GM19240 (cell line): ENCODE measurements at regions not wholly inside any gene's neighbourhood (a gene's known extent, or its start where the extent isn't known, plus 50 kb on each side); places are given as distances from the start of the nearest gene placed in this dataset.
"Not testable (repeated sequence)": the region's sequence is repeated elsewhere in the genome, so short reads cannot be mapped to it uniquely, and the experiment has no call there.

Source experiments
- DNase-seq: peaks from one replicate; pipeline ENCODE4 v3.0.0; 2011; ENCODE audit warnings: low spot score; ENCODE audit not compliant: insufficient read length

- DNase-seq: no peak
These were observed 380.3 kb downstream of the NYAP2 start for GRCh38 chr2:225779829-225780228.

GRCh38 chr2:225773148-225773547, 373.6 kb downstream of the NYAP2 start:
- no peak for DNase-seq

GRCh38 chr2:225771701-225772100, 372.2 kb downstream of the NYAP2 start:
- DNase-seq: no peak

- DNase-seq: no peak
These were observed 369.2 kb downstream of the NYAP2 start for GRCh38 chr2:225768741-225769140.

- no peak for DNase-seq
These were observed 366.9 kb downstream of the NYAP2 start for GRCh38 chr2:225766431-225766830.

- DNase-seq: no peak
These were observed 366.3 kb downstream of the NYAP2 start for GRCh38 chr2:225765820-225766219.

GRCh38 chr2:225764346-225764745, 364.8 kb downstream of the NYAP2 start:
- DNase-seq: no peak

GRCh38 chr2:225763711-225764110, 364.2 kb downstream of the NYAP2 start:
- no peak for DNase-seq

GRCh38 chr2:225761396-225761795, 361.9 kb downstream of the NYAP2 start:
- no peak for DNase-seq

- no peak for DNase-seq
These were observed 357.7 kb downstream of the NYAP2 start for GRCh38 chr2:225757248-225757647.

- no peak for DNase-seq
These were observed 356.7 kb downstream of the NYAP2 start for GRCh38 chr2:225756198-225756597.

- DNase-seq: no peak
These were observed 349.1 kb downstream of the NYAP2 start for GRCh38 chr2:225748609-225749008.

- DNase-seq: not testable (repeated sequence)
These were observed 344.5 kb downstream of the NYAP2 start for GRCh38 chr2:225743996-225744395.

- DNase-seq: no peak
These were observed 343.0 kb downstream of the NYAP2 start for GRCh38 chr2:225742487-225742886.

GRCh38 chr2:225740086-225740485, 340.6 kb downstream of the NYAP2 start:
- no peak for DNase-seq

GRCh38 chr2:225739328-225739727, 339.8 kb downstream of the NYAP2 start:
- no peak for DNase-seq

GRCh38 chr2:225738735-225739134, 339.2 kb downstream of the NYAP2 start:
- no peak for DNase-seq

- no peak for DNase-seq
These were observed 338.0 kb downstream of the NYAP2 start for GRCh38 chr2:225737556-225737955.

GRCh38 chr2:225735844-225736243, 336.3 kb downstream of the NYAP2 start:
- DNase-seq: no peak

- DNase-seq: no peak
These were observed 326.2 kb downstream of the NYAP2 start for GRCh38 chr2:225725726-225726125.
